ENCODE measurements at regions not wholly inside any gene's neighbourhood (a gene's known extent, or its start where the extent isn't known, plus 50 kb on each side); places are given as distances from the start of the nearest gene placed in this dataset.
"Not testable (repeated sequence)": the region's sequence is repeated elsewhere in the genome, so short reads cannot be mapped to it uniquely, and the experiment has no call there.

DNA sequence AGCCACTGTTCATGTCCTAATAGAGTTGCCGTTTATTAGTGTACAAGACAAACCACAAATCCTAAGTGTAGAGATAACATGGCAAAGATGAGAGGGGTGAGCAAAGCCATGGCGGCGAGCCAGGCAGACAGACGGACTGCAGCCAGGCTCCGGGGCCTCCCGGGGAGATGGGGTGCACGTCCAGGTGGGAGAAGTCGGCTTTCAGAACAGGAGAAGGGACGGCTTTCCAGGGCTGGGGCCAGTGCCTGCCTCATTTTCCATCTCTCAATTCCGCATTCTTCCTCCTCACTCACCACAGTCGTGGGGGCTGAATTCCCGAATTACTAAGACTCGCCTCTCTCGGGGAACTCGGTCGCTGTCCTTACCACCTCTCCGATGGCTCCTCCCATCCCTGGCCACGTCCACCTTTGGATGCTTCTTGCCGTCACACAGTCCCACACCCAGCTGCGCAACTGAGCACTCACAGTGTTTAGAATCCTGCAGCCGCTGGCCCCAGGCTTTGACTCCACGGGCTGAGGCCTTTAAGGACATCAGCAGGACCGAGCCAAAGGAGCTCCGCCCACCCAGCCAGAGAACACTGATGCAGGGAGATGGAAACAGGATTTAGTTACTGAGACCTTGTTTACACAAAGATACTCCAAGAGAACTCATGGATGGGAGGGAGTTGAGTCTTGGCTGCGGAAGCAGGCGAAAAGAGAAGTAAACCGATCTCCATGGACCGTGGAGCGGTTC is 59.7 kb downstream of the RNF112 start:
- intact Hi-C loops (cut with micrococcal nuclease): no loop called here
- H4K20me1 ChIP-seq (ENCODE audit: control insufficient read depth, insufficient read depth, low read length, poor library complexity, severe bottlenecking): no peaks in the 10 kb centered on the region
- DNase-seq: no peak
- no peaks in the 10 kb centered on the region for H3K79me2 ChIP-seq (ENCODE audit: control insufficient read depth, insufficient read depth, low read length)
- no peaks in the 10 kb centered on the region for H3K36me3 ChIP-seq (replicated peaks in 1 of 2; ENCODE audit: control extremely low read depth in 1 of 2, control insufficient read depth in 1 of 2, extremely low read depth in 1 of 2, insufficient read depth in 2 of 2, low read length in 1 of 2)
- no peak overlapping the region for H3K4me2 ChIP-seq (replicated peaks; ENCODE audit: low read depth, low read length, poor library complexity, severe bottlenecking)
- no peak for ATAC-seq (ENCODE audit: low read depth)
- no peaks in the 10 kb centered on the region for H3K27me3 Mint-ChIP-seq
- H3K4me3 Mint-ChIP-seq: no peak overlapping the region
- H3K27me3 ChIP-seq (replicated peaks in 1 of 4; ENCODE audit: control extremely low read depth in 1 of 4, control insufficient read depth in 3 of 4, insufficient read depth in 4 of 4, low read length in 3 of 4): no peaks in the 10 kb centered on the region
- no peak overlapping the region for H3K9ac ChIP-seq (ENCODE audit: low read length)
- H3K4me1 Mint-ChIP-seq: peaks cover 1% of the 10 kb centered on the region
- H2AFZ ChIP-seq (ENCODE audit: insufficient read depth, low read depth, low read length, poor library complexity, severe bottlenecking): no peak overlapping the region
- peaks cover 0 to 2% of the 10 kb centered on the region in 2 donors for H3K4me1 ChIP-seq (ENCODE audit: control insufficient read depth in 2 of 2, insufficient read depth in 2 of 2, low read length in 2 of 2)
- no peak overlapping the region for H3K4me3 ChIP-seq (ENCODE audit: control extremely low read depth in 1 of 5, extremely low read depth in 1 of 5, insufficient read depth in 1 of 5, low read depth in 2 of 5, low read length in 4 of 5)
- no peak overlapping the region for H3K27ac Mint-ChIP-seq
- peaks cover 0 to 3% (median 1%) of the 10 kb centered on the region in 3 donors for H3K9me3 ChIP-seq (ENCODE audit: control extremely low read depth in 1 of 3, control insufficient read depth in 2 of 3, insufficient read depth in 1 of 3, low read length in 2 of 3)
- no peak overlapping the region for H3K27ac ChIP-seq (ENCODE audit: low read length in 2 of 2)
- ChIA-PET POLR2A (no interaction called here), CTCF (interaction anchor here (0.7 to 1.8 kb wide), 4 partner anchors 13 to 652 kb away, joined by 3 read pairs; partner anchors contain the start of gene B9D1)
- TF ChIP-seq, protein P1, sequence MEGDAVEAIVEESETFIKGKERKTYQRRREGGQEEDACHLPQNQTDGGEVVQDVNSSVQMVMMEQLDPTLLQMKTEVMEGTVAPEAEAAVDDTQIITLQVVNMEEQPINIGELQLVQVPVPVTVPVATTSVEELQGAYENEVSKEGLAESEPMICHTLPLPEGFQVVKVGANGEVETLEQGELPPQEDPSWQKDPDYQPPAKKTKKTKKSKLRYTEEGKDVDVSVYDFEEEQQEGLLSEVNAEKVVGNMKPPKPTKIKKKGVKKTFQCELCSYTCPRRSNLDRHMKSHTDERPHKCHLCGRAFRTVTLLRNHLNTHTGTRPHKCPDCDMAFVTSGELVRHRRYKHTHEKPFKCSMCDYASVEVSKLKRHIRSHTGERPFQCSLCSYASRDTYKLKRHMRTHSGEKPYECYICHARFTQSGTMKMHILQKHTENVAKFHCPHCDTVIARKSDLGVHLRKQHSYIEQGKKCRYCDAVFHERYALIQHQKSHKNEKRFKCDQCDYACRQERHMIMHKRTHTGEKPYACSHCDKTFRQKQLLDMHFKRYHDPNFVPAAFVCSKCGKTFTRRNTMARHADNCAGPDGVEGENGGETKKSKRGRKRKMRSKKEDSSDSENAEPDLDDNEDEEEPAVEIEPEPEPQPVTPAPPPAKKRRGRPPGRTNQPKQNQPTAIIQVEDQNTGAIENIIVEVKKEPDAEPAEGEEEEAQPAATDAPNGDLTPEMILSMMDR (IDR thresholded peaks at IDR 0.05): no peak
- TF ChIP-seq EZH2 (IDR thresholded peaks at IDR 0.05; ENCODE audit: borderline replicate concordance, insufficient read depth, low read depth, low read length, poor library complexity, severe bottlenecking): no peak
- WGBS (ENCODE audit: insufficient coverage): 92% methylated on average over 25 of the region's 29 CpGs
- no peaks in the 10 kb centered on the region for H3K9me3 Mint-ChIP-seq (ENCODE audit: insufficient read depth)

- DNase-seq; H3K9me3 Mint-ChIP-seq (ENCODE audit: insufficient read depth); H3K4me1 Mint-ChIP-seq; H3K27me3 ChIP-seq (replicated peaks in 1 of 4; ENCODE audit: control extremely low read depth in 1 of 4, control insufficient read depth in 3 of 4, insufficient read depth in 4 of 4, low read length in 3 of 4); H3K79me2 ChIP-seq (ENCODE audit: control insufficient read depth, insufficient read depth, low read length); H3K4me2 ChIP-seq (replicated peaks; ENCODE audit: low read depth, low read length, poor library complexity, severe bottlenecking); ATAC-seq (ENCODE audit: low read depth); H3K4me1 ChIP-seq (ENCODE audit: control insufficient read depth in 2 of 2, insufficient read depth in 2 of 2, low read length in 2 of 2); H3K27ac Mint-ChIP-seq; H3K27ac ChIP-seq (ENCODE audit: low read length in 2 of 2); CTCF ChIA-PET; H2AFZ ChIP-seq (ENCODE audit: insufficient read depth, low read depth, low read length, poor library complexity, severe bottlenecking); H3K9me3 ChIP-seq (ENCODE audit: control extremely low read depth in 1 of 3, control insufficient read depth in 2 of 3, insufficient read depth in 1 of 3, low read length in 2 of 3); H3K4me3 Mint-ChIP-seq; intact Hi-C loops (cut with micrococcal nuclease); H3K9ac ChIP-seq (ENCODE audit: low read length); POLR2A ChIA-PET; H4K20me1 ChIP-seq (ENCODE audit: control insufficient read depth, insufficient read depth, low read length, poor library complexity, severe bottlenecking); H3K36me3 ChIP-seq (replicated peaks in 1 of 2; ENCODE audit: control extremely low read depth in 1 of 2, control insufficient read depth in 1 of 2, extremely low read depth in 1 of 2, insufficient read depth in 2 of 2, low read length in 1 of 2); H3K27me3 Mint-ChIP-seq; H3K4me3 ChIP-seq (ENCODE audit: control extremely low read depth in 1 of 5, extremely low read depth in 1 of 5, insufficient read depth in 1 of 5, low read depth in 2 of 5, low read length in 4 of 5): not testable (repeated sequence)
- 80% methylated on average over 1 of the region's 3 CpGs for WGBS (ENCODE audit: insufficient coverage)
Measured at GRCh38 chr17:19474405-19474804, 59.2 kb upstream of the SLC47A1 start.

GRCh38 chr17:19475800-19476199 is 57.9 kb upstream of the SLC47A1 start:
- H3K27me3 Mint-ChIP-seq; H3K27ac Mint-ChIP-seq; ATAC-seq (ENCODE audit: low read depth); H3K4me1 Mint-ChIP-seq; H3K4me3 ChIP-seq (ENCODE audit: control extremely low read depth in 1 of 5, extremely low read depth in 1 of 5, insufficient read depth in 1 of 5, low read depth in 2 of 5, low read length in 4 of 5); H3K79me2 ChIP-seq (ENCODE audit: control insufficient read depth, insufficient read depth, low read length); H3K36me3 ChIP-seq (replicated peaks in 1 of 2; ENCODE audit: control extremely low read depth in 1 of 2, control insufficient read depth in 1 of 2, extremely low read depth in 1 of 2, insufficient read depth in 2 of 2, low read length in 1 of 2); POLR2A ChIA-PET; H2AFZ ChIP-seq (ENCODE audit: insufficient read depth, low read depth, low read length, poor library complexity, severe bottlenecking); H4K20me1 ChIP-seq (ENCODE audit: control insufficient read depth, insufficient read depth, low read length, poor library complexity, severe bottlenecking); H3K9ac ChIP-seq (ENCODE audit: low read length); CTCF ChIA-PET; intact Hi-C loops (cut with micrococcal nuclease); H3K4me1 ChIP-seq (ENCODE audit: control insufficient read depth in 2 of 2, insufficient read depth in 2 of 2, low read length in 2 of 2); H3K9me3 ChIP-seq (ENCODE audit: control extremely low read depth in 1 of 3, control insufficient read depth in 2 of 3, insufficient read depth in 1 of 3, low read length in 2 of 3); H3K27ac ChIP-seq (ENCODE audit: low read length in 2 of 2); H3K4me2 ChIP-seq (replicated peaks; ENCODE audit: low read depth, low read length, poor library complexity, severe bottlenecking); H3K4me3 Mint-ChIP-seq; H3K27me3 ChIP-seq (replicated peaks in 1 of 4; ENCODE audit: control extremely low read depth in 1 of 4, control insufficient read depth in 3 of 4, insufficient read depth in 4 of 4, low read length in 3 of 4); H3K9me3 Mint-ChIP-seq (ENCODE audit: insufficient read depth); DNase-seq: not testable (repeated sequence)
- WGBS (ENCODE audit: insufficient coverage): 100% methylated on average over 2 of the region's 31 CpGs
